T47D (cell line): ENCODE measurements at regions not wholly inside any gene's neighbourhood (a gene's known extent, or its start where the extent isn't known, plus 50 kb on each side); places are given as distances from the start of the nearest gene placed in this dataset.
A peak's percentile ranks its signal among the peaks of the same experiment; 100 is the strongest.

Experiments
- DNase-seq, 2 experiments: peaks; one replicate each; pipeline versions ENCODE4 v3.0.0 to v3.0.0-alpha.2; 2011 to 2012; ENCODE audit warnings: low read depth in 1 of 2, low spot score in 1 of 2
- JUND ChIP-seq: IDR thresholded peaks from 2 replicates; pipeline ENCODE4 v1.6.1; 2012; ENCODE audit warnings: low read depth
- in situ Hi-C: cut with HindIII; loops from 2 replicates; pipeline ENCODE4 v1.10.0; 2016; ENCODE audit warnings: low sequenced_read_pairs, low pct_unique_long_range_greater_than_20kb

- in situ Hi-C loops: no loop called here
- no peak for DNase-seq
These were observed 87.7 kb upstream of the HMGCLL1 start for GRCh38 chr6:55666606-55667225.

GRCh38 chr6:55666037-55666436 is 87.0 kb upstream of the HMGCLL1 start:
- in situ Hi-C loops: no loop called here

More at GRCh38 chr6:55666606-55667225, 87.7 kb upstream of the HMGCLL1 start:
- no peak for TF ChIP-seq JUND

GRCh38 chr6:55664591-55665587 is 85.9 kb upstream of the HMGCLL1 start:
- TF ChIP-seq JUND: no peak
- no peak for DNase-seq
- in situ Hi-C loops: no loop called here

More at GRCh38 chr6:55666037-55666436, 87.0 kb upstream of the HMGCLL1 start:
- no peak for DNase-seq
- no peak for TF ChIP-seq JUND

- in situ Hi-C loops: no loop called here
- TF ChIP-seq JUND: no peak
- DNase-seq: no peak
These were observed 84.9 kb upstream of the HMGCLL1 start for GRCh38 chr6:55663914-55664313.

- no peak for DNase-seq
- TF ChIP-seq JUND: no peak
- in situ Hi-C loops: no loop called here
These were observed 80.3 kb upstream of the HMGCLL1 start for GRCh38 chr6:55659304-55659703.

- in situ Hi-C loops: no loop called here
- no peak for TF ChIP-seq JUND
- DNase-seq: no peak
These were observed 75.5 kb upstream of the HMGCLL1 start for GRCh38 chr6:55654445-55654844.

- TF ChIP-seq JUND: no peak
- in situ Hi-C loops: no loop called here
- DNase-seq: no peak
These were observed 73.4 kb upstream of the HMGCLL1 start for GRCh38 chr6:55652429-55652828.

GRCh38 chr6:55651015-55651414 is 72.0 kb upstream of the HMGCLL1 start:
- TF ChIP-seq JUND: no peak
- in situ Hi-C loops: no loop called here
- no peak for DNase-seq

- no peak for TF ChIP-seq JUND
- in situ Hi-C loops: no loop called here
- DNase-seq: no peak
These were observed 64.9 kb upstream of the HMGCLL1 start for GRCh38 chr6:55643861-55644260.

- in situ Hi-C loops: no loop called here
- TF ChIP-seq JUND: no peak
- no peak for DNase-seq
These were observed 63.4 kb upstream of the HMGCLL1 start for GRCh38 chr6:55642366-55642765.

- DNase-seq: peak; percentile 7 to 73
- in situ Hi-C loops: no loop called here
- TF ChIP-seq JUND: peak; percentile 33; the same call in 1 of the 2 replicates
These were observed 57.6 kb upstream of the HMGCLL1 start for GRCh38 chr6:55636406-55637102.

GRCh38 chr6:55633471-55633870 is 54.5 kb upstream of the HMGCLL1 start:
- no peak for TF ChIP-seq JUND
- in situ Hi-C loops: no loop called here
- no peak for DNase-seq
